ENCODE measurements at regions not wholly inside any gene's neighbourhood (a gene's known extent, or its start where the extent isn't known, plus 50 kb on each side); places are given as distances from the start of the nearest gene placed in this dataset.

DNA sequence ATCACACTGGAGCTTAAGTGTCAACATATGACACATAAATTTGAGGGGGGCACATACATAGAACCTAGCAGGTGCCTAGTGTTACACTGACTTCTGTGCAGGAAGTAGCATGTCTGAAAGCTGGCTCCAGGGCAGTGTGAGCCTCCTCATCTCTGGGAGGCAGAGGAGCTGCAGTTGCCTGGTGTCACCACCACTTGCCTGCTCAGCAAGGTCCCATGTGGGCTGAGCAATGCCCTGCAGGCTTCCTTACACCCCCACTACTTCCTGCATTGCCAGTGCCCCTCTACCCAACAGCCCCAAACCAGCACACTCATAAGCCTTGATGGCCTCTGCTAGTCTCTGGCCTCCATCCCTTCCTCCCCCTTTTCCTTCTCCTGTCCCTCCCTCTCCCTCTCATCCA is 165.8 kb downstream of the BUD13 start:
- Mint-ChIP-seq H3K4me1 (peaks cover 2% of the 10 kb centered on the region), H3K36me3 (no peaks in the 10 kb centered on the region), H3K4me3 (no peak overlapping the region), H3K27me3 (ENCODE audit: insufficient read depth, low read depth) (peaks cover 17% of the 10 kb centered on the region), H3K9me3 (no peaks in the 10 kb centered on the region), H3K27ac (no peak overlapping the region)
- DNase-seq (ENCODE audit: low spot score): no peak
- no peaks in the 10 kb centered on the region for H3K36me3 ChIP-seq
- no peaks in the 10 kb centered on the region for H4K20me1 ChIP-seq (ENCODE audit: low read depth)
- no peak overlapping the region for H3K4me3 ChIP-seq
- no peak overlapping the region for H3K4me2 ChIP-seq
- H3K27ac ChIP-seq: no peak overlapping the region
- H2AFZ ChIP-seq (replicated peaks): no peak overlapping the region
- no peak overlapping the region for H3K9ac ChIP-seq
- H3K27me3 ChIP-seq: no peaks in the 10 kb centered on the region
- TF ChIP-seq EZH2phosphoT487 (IDR thresholded peaks at IDR 0.05): no peak
- TF ChIP-seq, protein P1, sequence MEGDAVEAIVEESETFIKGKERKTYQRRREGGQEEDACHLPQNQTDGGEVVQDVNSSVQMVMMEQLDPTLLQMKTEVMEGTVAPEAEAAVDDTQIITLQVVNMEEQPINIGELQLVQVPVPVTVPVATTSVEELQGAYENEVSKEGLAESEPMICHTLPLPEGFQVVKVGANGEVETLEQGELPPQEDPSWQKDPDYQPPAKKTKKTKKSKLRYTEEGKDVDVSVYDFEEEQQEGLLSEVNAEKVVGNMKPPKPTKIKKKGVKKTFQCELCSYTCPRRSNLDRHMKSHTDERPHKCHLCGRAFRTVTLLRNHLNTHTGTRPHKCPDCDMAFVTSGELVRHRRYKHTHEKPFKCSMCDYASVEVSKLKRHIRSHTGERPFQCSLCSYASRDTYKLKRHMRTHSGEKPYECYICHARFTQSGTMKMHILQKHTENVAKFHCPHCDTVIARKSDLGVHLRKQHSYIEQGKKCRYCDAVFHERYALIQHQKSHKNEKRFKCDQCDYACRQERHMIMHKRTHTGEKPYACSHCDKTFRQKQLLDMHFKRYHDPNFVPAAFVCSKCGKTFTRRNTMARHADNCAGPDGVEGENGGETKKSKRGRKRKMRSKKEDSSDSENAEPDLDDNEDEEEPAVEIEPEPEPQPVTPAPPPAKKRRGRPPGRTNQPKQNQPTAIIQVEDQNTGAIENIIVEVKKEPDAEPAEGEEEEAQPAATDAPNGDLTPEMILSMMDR (IDR thresholded peaks at IDR 0.05): no peak
- no peak for TF ChIP-seq EZH2 (IDR thresholded peaks at IDR 0.05)
- H3K9me3 ChIP-seq (ENCODE audit: low read depth): no peaks in the 10 kb centered on the region
- no peaks in the 10 kb centered on the region for H3F3A ChIP-seq (ENCODE audit: low read depth)
- no peaks in the 10 kb centered on the region for H3K4me1 ChIP-seq
- no peaks in the 10 kb centered on the region for H3K79me2 ChIP-seq (ENCODE audit: low read depth)

DNA sequence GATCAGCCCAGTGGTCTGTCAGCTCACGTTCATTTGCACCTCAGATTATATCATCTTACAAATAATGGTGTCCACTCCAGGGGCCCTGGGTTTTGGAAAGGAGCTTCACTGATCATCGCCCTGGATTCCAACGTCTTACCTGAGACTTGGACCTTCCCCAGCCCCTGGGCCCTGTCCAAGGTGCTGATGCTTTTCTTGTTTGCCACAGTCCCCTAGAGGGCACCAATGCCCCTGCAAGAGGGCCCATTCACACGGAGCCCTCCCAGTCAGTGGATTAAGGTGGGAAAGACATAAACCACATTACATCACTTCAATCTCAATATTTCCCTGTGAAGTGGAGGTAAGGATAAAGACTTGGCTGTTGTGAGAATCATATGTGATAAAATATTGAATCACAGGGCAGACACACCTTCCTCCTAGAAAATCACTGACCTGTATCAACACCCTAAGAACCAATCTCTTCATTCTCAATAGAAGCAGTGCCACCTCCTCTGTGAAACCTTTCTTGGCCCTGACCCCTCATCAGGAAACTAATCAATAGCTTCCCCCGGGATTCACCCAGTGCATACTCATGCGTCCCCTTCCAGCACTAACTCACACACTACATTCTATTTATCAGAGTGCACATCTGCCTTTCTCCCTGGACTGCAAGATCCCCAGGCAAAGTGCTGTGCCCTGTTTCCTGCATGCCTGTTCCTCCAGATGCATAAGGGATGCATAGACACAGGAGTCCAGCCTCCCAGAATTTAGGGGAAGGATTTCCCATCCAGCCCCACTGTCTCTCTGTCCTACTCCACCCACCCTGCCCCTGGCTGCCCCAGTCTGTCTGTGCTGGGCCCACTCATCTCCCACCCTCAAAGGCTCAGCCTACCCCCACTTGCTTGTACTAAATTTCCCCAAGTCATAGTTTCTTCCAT is 167.0 kb downstream of the BUD13 start:
- H3K4me1 ChIP-seq: no peaks in the 10 kb centered on the region
- no peak for TF ChIP-seq EZH2phosphoT487 (IDR thresholded peaks at IDR 0.05)
- TF ChIP-seq, protein P1 (IDR thresholded peaks at IDR 0.05): peak; percentile 75
- Mint-ChIP-seq H3K27me3 (ENCODE audit: insufficient read depth, low read depth) (peaks cover 14% of the 10 kb centered on the region), H3K4me3 (no peak overlapping the region), H3K36me3 (no peaks in the 10 kb centered on the region), H3K27ac (no peak overlapping the region), H3K4me1 (peaks cover 5% of the 10 kb centered on the region), H3K9me3 (no peaks in the 10 kb centered on the region)
- no peaks in the 10 kb centered on the region for H3K36me3 ChIP-seq
- H3K4me2 ChIP-seq: no peak overlapping the region
- H3K9ac ChIP-seq: no peak overlapping the region
- no peaks in the 10 kb centered on the region for H4K20me1 ChIP-seq (ENCODE audit: low read depth)
- H3F3A ChIP-seq (ENCODE audit: low read depth): no peaks in the 10 kb centered on the region
- H3K79me2 ChIP-seq (ENCODE audit: low read depth): no peaks in the 10 kb centered on the region
- no peaks in the 10 kb centered on the region for H3K9me3 ChIP-seq (ENCODE audit: low read depth)
- no peaks in the 10 kb centered on the region for H3K27me3 ChIP-seq
- no peak overlapping the region for H3K4me3 ChIP-seq
- H2AFZ ChIP-seq (replicated peaks): no peak overlapping the region
- H3K27ac ChIP-seq: no peak overlapping the region
- peak; percentile 92 for DNase-seq (ENCODE audit: low spot score)

DNA sequence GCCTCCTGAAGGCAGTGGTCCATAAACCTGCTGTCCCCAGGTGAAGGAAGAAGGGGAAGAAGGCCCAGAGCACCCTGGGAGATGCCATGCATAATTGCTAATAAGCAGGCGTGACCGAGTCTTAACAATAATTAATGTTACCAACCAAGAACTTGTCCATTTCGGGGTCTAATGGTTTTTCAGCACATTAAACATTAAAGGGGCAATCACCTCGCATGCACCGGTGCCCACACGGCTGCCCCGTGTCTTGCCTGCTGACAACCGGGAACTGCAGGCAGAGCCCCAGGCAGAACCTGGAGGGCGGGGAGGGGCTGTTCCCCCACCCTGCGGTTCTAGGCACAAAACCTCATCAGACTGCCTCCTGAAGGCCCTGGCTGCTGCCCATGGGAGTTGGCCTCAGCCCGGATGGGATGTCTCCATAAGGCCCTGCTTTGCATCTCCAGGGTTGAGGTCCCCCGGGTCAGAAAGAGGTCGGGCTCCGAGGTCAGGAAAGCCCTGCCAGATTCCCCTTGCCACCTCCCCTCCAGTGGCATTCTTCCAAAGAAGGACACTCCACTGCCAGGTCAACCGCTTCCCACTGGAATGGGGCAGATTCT is 169.0 kb downstream of the BUD13 start:
- Histone ChIP-seq H3K36me3 (no peaks in the 10 kb centered on the region), H3K27me3 (no peaks in the 10 kb centered on the region), H3F3A (ENCODE audit: low read depth) (no peaks in the 10 kb centered on the region), H3K4me2 (no peak overlapping the region), H3K4me1 (no peaks in the 10 kb centered on the region), H3K27ac (no peak overlapping the region), H3K4me3 (no peak overlapping the region), H4K20me1 (ENCODE audit: low read depth) (no peaks in the 10 kb centered on the region), H3K79me2 (ENCODE audit: low read depth) (no peaks in the 10 kb centered on the region), H3K9ac (no peak overlapping the region), H2AFZ (replicated peaks) (no peak overlapping the region), H3K9me3 (ENCODE audit: low read depth) (no peaks in the 10 kb centered on the region)
- Mint-ChIP-seq H3K27me3 (ENCODE audit: insufficient read depth, low read depth) (peaks cover 21% of the 10 kb centered on the region), H3K4me3 (no peak overlapping the region), H3K9me3 (no peaks in the 10 kb centered on the region), H3K4me1 (peaks cover 5% of the 10 kb centered on the region), H3K36me3 (no peaks in the 10 kb centered on the region), H3K27ac (no peak overlapping the region)
- no peak for DNase-seq (ENCODE audit: low spot score)
- TF ChIP-seq EZH2 (IDR thresholded peaks at IDR 0.05) (no peak), EZH2phosphoT487 (IDR thresholded peaks at IDR 0.05) (no peak)
- TF ChIP-seq, protein P1 (IDR thresholded peaks at IDR 0.05): no peak
